ENCODE measurements at regions not wholly inside any gene's neighbourhood (a gene's known extent, or its start where the extent isn't known, plus 50 kb on each side); places are given as distances from the start of the nearest gene placed in this dataset.

DNA sequence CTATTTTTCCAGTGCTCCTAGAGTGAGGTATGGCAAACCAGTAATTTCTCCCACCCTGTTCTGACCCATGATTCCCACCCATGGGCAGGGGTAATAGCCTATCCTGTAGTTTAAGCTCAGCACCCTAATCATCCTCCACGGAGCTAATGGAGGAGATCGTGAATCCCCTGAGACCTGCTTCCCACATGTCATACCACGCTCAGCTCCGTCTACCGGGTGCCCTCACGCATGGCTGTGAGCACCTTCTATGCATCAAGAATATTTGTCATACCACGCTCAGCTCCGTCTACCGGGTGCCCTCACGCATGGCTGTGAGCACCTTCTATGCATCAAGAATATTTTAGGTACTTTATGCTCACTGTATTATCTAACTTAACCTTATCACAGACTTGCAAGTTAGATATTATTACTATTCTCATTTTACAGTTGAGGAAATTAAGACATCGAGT is 104.7 kb upstream of the PFN2 start:
- Histone ChIP-seq H3K4me3 (replicated peaks in 1 of 2; ENCODE audit: low read depth in 1 of 2, low read length in 2 of 2) (no peak overlapping the region), H3K4me2 (ENCODE audit: low read length) (no peak overlapping the region), H3K79me2 (ENCODE audit: insufficient read depth, low read length) (no peaks in the 10 kb centered on the region), H3K9me3 (ENCODE audit: control insufficient read depth in 1 of 2, insufficient read depth in 1 of 2, low read depth in 1 of 2, low read length in 2 of 2) (no peaks in the 10 kb centered on the region), H3K9me2 (ENCODE audit: insufficient read depth) (no peaks in the 10 kb centered on the region), H3K9ac (ENCODE audit: low read length) (no peak overlapping the region), H3K27ac (ENCODE audit: low read depth, low read length) (no peak overlapping the region), H3K36me3 (ENCODE audit: control insufficient read depth in 1 of 2, insufficient read depth in 2 of 2, low read length in 2 of 2) (no peaks in the 10 kb centered on the region), H3K27me3 (ENCODE audit: insufficient read depth, low read length) (peaks cover 17% of the 10 kb centered on the region; the same call in 1 of the 2 replicates), H3K4me1 (ENCODE audit: control insufficient read depth in 1 of 2, insufficient read depth in 2 of 2, low read length in 2 of 2) (no peaks in the 10 kb centered on the region), H2AFZ (ENCODE audit: low read depth, low read length, poor library complexity, severe bottlenecking) (no peak overlapping the region), H4K20me1 (ENCODE audit: insufficient read depth) (no peaks in the 10 kb centered on the region)
- ChIA-PET POLR2A (no interaction called here), CTCF (no interaction called here), RAD21 (ENCODE audit: low non-redundant PET in 1 of 2, low total read pairs in 2 of 2, uncharacterized antibody in 2 of 2, unreplicated experiment in 2 of 2) (no interaction called here)
- intact Hi-C loops (cut with micrococcal nuclease) = no loop called here
- DNase-seq (ENCODE audit: low read depth, low spot score) = no peak
- TF ChIP-seq RAD21 (IDR thresholded peaks at IDR 0.05; ENCODE audit: low read depth) (no peak), ZFX (IDR thresholded peaks at IDR 0.05) (no peak), POLR2AphosphoS5 (IDR thresholded peaks at IDR 0.05; ENCODE audit: low read depth, low read length) (no peak)
- TF ChIP-seq, protein P1, sequence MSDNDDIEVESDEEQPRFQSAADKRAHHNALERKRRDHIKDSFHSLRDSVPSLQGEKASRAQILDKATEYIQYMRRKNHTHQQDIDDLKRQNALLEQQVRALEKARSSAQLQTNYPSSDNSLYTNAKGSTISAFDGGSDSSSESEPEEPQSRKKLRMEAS (IDR thresholded peaks at IDR 0.05) = no peak
- no peak for ATAC-seq
- BruUV-seq (replicated peaks) = no TSS peak

DNA sequence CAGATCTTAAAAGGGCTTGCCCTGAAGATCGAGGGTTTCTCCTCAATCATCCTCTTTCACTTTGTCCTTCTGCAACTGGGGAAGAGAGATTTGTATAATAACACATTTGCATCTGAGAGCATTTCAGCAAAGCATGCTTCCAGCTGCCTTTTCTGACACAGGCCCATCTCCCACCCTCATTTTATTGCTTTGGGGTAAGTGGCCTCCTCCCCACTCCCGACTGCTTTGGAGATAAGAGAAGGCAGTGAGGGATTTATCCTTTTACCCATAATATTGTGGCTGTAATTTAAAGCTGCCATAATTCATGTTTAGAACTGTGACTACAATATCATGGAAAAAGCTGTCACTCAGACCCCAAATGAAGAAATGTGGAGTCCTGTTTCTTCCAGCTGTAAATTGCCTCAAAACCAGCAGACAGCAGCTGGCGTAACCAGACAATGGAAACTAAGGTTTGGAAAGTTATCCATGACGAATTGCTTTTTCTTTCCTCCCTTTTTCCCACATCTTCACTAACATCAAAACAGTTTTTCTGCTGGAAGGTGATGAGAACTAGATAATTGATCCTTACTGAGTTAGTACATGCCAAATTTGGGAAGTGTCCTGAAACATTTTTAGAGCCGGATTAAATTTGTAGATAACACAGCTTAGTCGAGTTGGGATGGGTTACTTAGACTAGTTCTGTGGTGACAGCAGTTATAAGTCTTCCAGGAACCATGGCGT is 104.2 kb upstream of the PFN2 start:
- Histone ChIP-seq H4K20me1 (ENCODE audit: insufficient read depth) (no peaks in the 10 kb centered on the region), H3K9ac (ENCODE audit: low read length) (no peak overlapping the region), H3K27ac (ENCODE audit: low read depth, low read length) (no peak overlapping the region), H3K27me3 (ENCODE audit: insufficient read depth, low read length) (peaks cover 23% of the 10 kb centered on the region; the same call in 1 of the 2 replicates), H3K9me3 (ENCODE audit: control insufficient read depth in 1 of 2, insufficient read depth in 1 of 2, low read depth in 1 of 2, low read length in 2 of 2) (no peaks in the 10 kb centered on the region), H3K36me3 (ENCODE audit: control insufficient read depth in 1 of 2, insufficient read depth in 2 of 2, low read length in 2 of 2) (no peaks in the 10 kb centered on the region), H3K4me1 (ENCODE audit: control insufficient read depth in 1 of 2, insufficient read depth in 2 of 2, low read length in 2 of 2) (no peaks in the 10 kb centered on the region), H3K79me2 (ENCODE audit: insufficient read depth, low read length) (no peaks in the 10 kb centered on the region), H3K4me3 (replicated peaks in 1 of 2; ENCODE audit: low read depth in 1 of 2, low read length in 2 of 2) (no peak overlapping the region), H3K9me2 (ENCODE audit: insufficient read depth) (no peaks in the 10 kb centered on the region), H2AFZ (ENCODE audit: low read depth, low read length, poor library complexity, severe bottlenecking) (no peak overlapping the region), H3K4me2 (ENCODE audit: low read length) (no peak overlapping the region)
- no peak for TF ChIP-seq POLR2AphosphoS5 (IDR thresholded peaks at IDR 0.05; ENCODE audit: low read depth, low read length)
- no peak for TF ChIP-seq EZH2phosphoT487 (IDR thresholded peaks at IDR 0.05; ENCODE audit: borderline replicate concordance)
- no peak for TF ChIP-seq POLR2A (IDR thresholded peaks at IDR 0.05; ENCODE audit: borderline replicate concordance, extremely low read depth, insufficient read depth, insufficient read length)
- no peak for TF ChIP-seq EGR1 (IDR thresholded peaks at IDR 0.05; ENCODE audit: low read depth)
- POLR2A ChIA-PET = no interaction called here
- CTCF ChIA-PET = no interaction called here
- intact Hi-C loops (cut with micrococcal nuclease) = no loop called here
- no peak for ATAC-seq
- BruUV-seq (replicated peaks) = no TSS peak
- DNase-seq (ENCODE audit: low read depth, low spot score) = no peak
- RAD21 ChIA-PET (ENCODE audit: low non-redundant PET in 1 of 2, low total read pairs in 2 of 2, uncharacterized antibody in 2 of 2, unreplicated experiment in 2 of 2) = no interaction called here

All from HCT116 (cell line).